IMR-90 (cell line): ENCODE measurements at regions not wholly inside any gene's neighbourhood (a gene's known extent, or its start where the extent isn't known, plus 50 kb on each side); places are given as distances from the start of the nearest gene placed in this dataset.

ENCODE experiments used
- ATAC-seq: fragments of 200-7000 bp; cut with Tn5 transposase; 2 replicates; pipeline ENCODE4 v1.9.1; 2020; ENCODE audit warnings: low read depth, mild to moderate bottlenecking, moderate library complexity
- BruUV-seq: library from RNA; stranded (reverse); fragments of 400-500 nt; replicated peaks from 2 replicates; lab custom pipeline; 2021; lab: Mats Ljungman, UMichigan
- CTCF ChIA-PET: fragments of 300-600 bp; formaldehyde crosslinking; extraction: SDS; loops from one replicate; lab custom pipeline; 2021; ENCODE audit warnings: antibody characterized with exemption; lab: Yijun Ruan, JAX
- POLR2A ChIA-PET: fragments of 300-600 bp; sonication (Branson Sonifier 250); formaldehyde crosslinking; loops from one replicate; lab custom pipeline; 2022; ENCODE audit warnings: antibody characterized with exemption; ENCODE audit not compliant: unreplicated experiment; lab: Charles Lee
- DNase-seq: peaks from one replicate; pipeline ENCODE4 v3.0.0; 2013
- H2AFZ ChIP-seq: replicated peaks from 2 replicates; pipeline ENCODE3; 2013; ENCODE audit warnings: low read length, mild to moderate bottlenecking; ENCODE audit not compliant: poor library complexity
- H2AK5ac ChIP-seq: 2 replicates; pipeline ENCODE4 v1.6.1; 2013; ENCODE audit warnings: low read depth, low read length, inconsistent platforms
- H2AK9ac ChIP-seq: replicated peaks from 2 replicates; pipeline ENCODE3; 2013; ENCODE audit warnings: mild to moderate bottlenecking, low read depth, low read length, moderate library complexity; ENCODE audit not compliant: poor library complexity
- H2BK120ac ChIP-seq: 2 replicates; pipeline ENCODE4 v1.6.1; 2013; ENCODE audit warnings: low read depth, low read length, inconsistent platforms
- H2BK15ac ChIP-seq: 3 replicates; pipeline ENCODE4 v1.6.1; 2013; ENCODE audit warnings: low read depth, low read length, inconsistent platforms
- H2BK20ac ChIP-seq: 2 replicates; pipeline ENCODE4 v1.6.1; 2013; ENCODE audit warnings: low read depth, mild to moderate bottlenecking, inconsistent platforms, low read length, moderate library complexity
- H2BK5ac ChIP-seq: 2 replicates; pipeline ENCODE4 v1.6.1; 2013; ENCODE audit warnings: mild to moderate bottlenecking, low read depth, low read length, inconsistent platforms; ENCODE audit not compliant: poor library complexity, severe bottlenecking
- H3K14ac ChIP-seq: replicated peaks from 2 replicates; pipeline ENCODE4 v1.6.1; 2013; ENCODE audit warnings: low read depth, low read length, inconsistent platforms
- H3K18ac ChIP-seq: 2 replicates; pipeline ENCODE4 v1.6.1; 2013; ENCODE audit warnings: low read depth, low read length, control low read depth
- H3K23ac ChIP-seq: 2 replicates; pipeline ENCODE4 v1.6.1; 2013; ENCODE audit warnings: low read depth, low read length, inconsistent platforms
- H3K27ac ChIP-seq: 2 replicates; pipeline ENCODE4 v1.5.1; 2013; ENCODE audit warnings: mild to moderate bottlenecking, control low read depth, low read length; ENCODE audit not compliant: insufficient read depth
- H3K27me3 ChIP-seq: 2 replicates; pipeline ENCODE4 v1.6.1; 2013; ENCODE audit warnings: low read length; ENCODE audit not compliant: control insufficient read depth, insufficient read depth
- H3K36me3 ChIP-seq: 2 replicates; pipeline ENCODE4 v1.6.1; 2013; ENCODE audit warnings: low read length, mixed read lengths; ENCODE audit not compliant: control insufficient read depth, insufficient read depth
- H3K4ac ChIP-seq: 2 replicates; pipeline ENCODE4 v1.6.1; 2013; ENCODE audit warnings: low read depth, low read length, inconsistent platforms
- H3K4me1 ChIP-seq: 2 replicates; pipeline ENCODE4 v1.6.1; 2013; ENCODE audit warnings: low read length, mixed read lengths; ENCODE audit not compliant: control insufficient read depth, insufficient read depth
- H3K4me2 ChIP-seq: 2 replicates; pipeline ENCODE4 v1.6.1; 2013; ENCODE audit warnings: low read depth, mild to moderate bottlenecking, control low read depth, low read length, moderate library complexity
- H3K4me3 ChIP-seq: 2 replicates; pipeline ENCODE4 v1.5.1; 2013; ENCODE audit warnings: low read depth, mild to moderate bottlenecking, control low read depth, low read length, moderate library complexity; ENCODE audit not compliant: insufficient read depth
- H3K56ac ChIP-seq: 2 replicates; pipeline ENCODE4 v1.6.1; 2013; ENCODE audit warnings: low read length, inconsistent platforms; ENCODE audit not compliant: insufficient read depth; ENCODE audit errors: extremely low read depth
- H3K79me1 ChIP-seq, 2 experiments: 2 replicates each; pipeline ENCODE4 v1.6.1; 2013; ENCODE audit warnings: low read length in 2 of 2, inconsistent platforms in 1 of 2, low read depth in 1 of 2
- H3K9ac ChIP-seq: 2 replicates; pipeline ENCODE4 v1.6.1; 2013; ENCODE audit warnings: low read depth, low read length, control low read depth
- H3K9me1 ChIP-seq: 2 replicates; pipeline ENCODE4 v1.6.1; 2013; ENCODE audit warnings: low read length, inconsistent platforms; ENCODE audit not compliant: insufficient read depth
- H3K9me3 ChIP-seq: 2 replicates; pipeline ENCODE4 v1.6.1; 2013; ENCODE audit warnings: low read length; ENCODE audit not compliant: control insufficient read depth, insufficient read depth
- H4K20me1 ChIP-seq: 2 replicates; pipeline ENCODE4 v1.6.1; 2013; ENCODE audit warnings: low read length, inconsistent platforms; ENCODE audit not compliant: insufficient read depth
- H4K5ac ChIP-seq: 2 replicates; pipeline ENCODE4 v1.6.1; 2013; ENCODE audit warnings: mild to moderate bottlenecking, low read depth, low read length, control low read depth
- H4K8ac ChIP-seq, 2 experiments: 2 replicates each; pipeline ENCODE4 v1.6.1; 2013; ENCODE audit warnings: low read depth in 2 of 2, low read length in 2 of 2, control low read depth in 1 of 2, inconsistent platforms in 1 of 2
- H4K91ac ChIP-seq: 2 replicates; pipeline ENCODE4 v1.6.1; 2013; ENCODE audit warnings: low read depth, low read length, inconsistent platforms; ENCODE audit not compliant: insufficient read depth
- BHLHE40 ChIP-seq: fragments of 150-350 bp; IDR thresholded peaks from 2 replicates; pipeline ENCODE4 v1.6.1; 2016; ENCODE audit warnings: mild to moderate bottlenecking, low read depth, low read length
- CEBPB ChIP-seq: IDR thresholded peaks from 2 replicates; pipeline ENCODE4 v1.6.1; 2012; ENCODE audit warnings: low read depth, low read length, improper control_type of control experiment
- CHD1 ChIP-seq: IDR thresholded peaks from 2 replicates; pipeline ENCODE4 v1.6.1; 2012; ENCODE audit warnings: low read depth, low read length, improper control_type of control experiment
- ELK1 ChIP-seq: fragments of 150-350 bp; IDR thresholded peaks from 2 replicates; pipeline ENCODE4 v1.6.1; 2016; ENCODE audit warnings: low read depth, mild to moderate bottlenecking, low read length, moderate library complexity, borderline replicate concordance
- FOS ChIP-seq: fragments of 150-350 bp; IDR thresholded peaks from 2 replicates; pipeline ENCODE4 v1.6.1; 2016; ENCODE audit warnings: low read depth, low read length
- MAFK ChIP-seq: IDR thresholded peaks from 2 replicates; pipeline ENCODE4 v1.6.1; 2012; ENCODE audit warnings: low read depth, low read length, improper control_type of control experiment
- MAZ ChIP-seq: IDR thresholded peaks from 2 replicates; pipeline ENCODE4 v1.6.1; 2012; ENCODE audit warnings: low read depth, mild to moderate bottlenecking, low read length, improper control_type of control experiment, moderate library complexity, borderline replicate concordance
- MXI1 ChIP-seq: IDR thresholded peaks from 2 replicates; pipeline ENCODE4 v1.6.1; 2012; ENCODE audit warnings: low read depth, mild to moderate bottlenecking, low read length, moderate library complexity, borderline replicate concordance
- NFE2L2 ChIP-seq: fragments of 150-350 bp; IDR thresholded peaks from 2 replicates; pipeline ENCODE4 v1.6.1; 2016; ENCODE audit warnings: low read depth, mild to moderate bottlenecking, low read length
- POLR2A ChIP-seq: IDR thresholded peaks from 2 replicates; pipeline ENCODE4 v1.6.1; 2012; ENCODE audit warnings: mild to moderate bottlenecking, low read depth, low read length
- RAD21 ChIP-seq: IDR thresholded peaks from 2 replicates; pipeline ENCODE4 v1.6.1; 2012; ENCODE audit warnings: low read length, improper control_type of control experiment
- RCOR1 ChIP-seq: IDR thresholded peaks from 2 replicates; pipeline ENCODE4 v1.6.1; 2012; ENCODE audit warnings: mild to moderate bottlenecking, low read length, improper control_type of control experiment; ENCODE audit not compliant: insufficient replicate concordance
- RFX5 ChIP-seq: IDR thresholded peaks from 2 replicates; pipeline ENCODE4 v1.8.0; 2012; ENCODE audit warnings: low read depth, mild to moderate bottlenecking, low read length, moderate library complexity
- SMC3 ChIP-seq: fragments of 150-350 bp; IDR thresholded peaks from 2 replicates; pipeline ENCODE4 v1.6.1; 2016; ENCODE audit warnings: low read depth, mild to moderate bottlenecking, antibody characterized with exemption, low read length, moderate library complexity
- WGBS, 2 experiments: methylation state at CpG; one replicate each; pipeline versions ENCODE4 v1.1.5 to v1.1.7; 2013; ENCODE audit warnings: missing lambda C conversion rate in 2 of 2; ENCODE audit not compliant: insufficient read length in 1 of 2; ENCODE audit errors: extremely low coverage in 2 of 2; 5-methylcytosine and 5-hydroxymethylcytosine counted together
- dilution Hi-C: fragments of 300-500 bp; cut with HindIII; formaldehyde crosslinking; loops from one replicate; pipeline ENCODE4 v1.14.3; 2018; ENCODE audit warnings: low sequenced_read_pairs; ENCODE audit not compliant: unreplicated experiment
- in situ Hi-C: fragments of 300-500 bp; cut with MboI; formaldehyde crosslinking; loops from 3 replicates; pipeline ENCODE4 v1.14.3; 2019; ENCODE audit warnings: low sequenced_read_pairs, inconsistent platforms, mixed read lengths
- intact Hi-C: fragments of 100-400 bp; cut with micrococcal nuclease; formaldehyde crosslinking; loops from 2 replicates; pipeline ENCODE4 v1.10.0; 2022
- TF ChIP-seq, protein P1 (sequence below): conservative IDR thresholded peaks from 2 replicates; pipeline ENCODE4 v1.5.1; 2012; ENCODE audit warnings: mild to moderate bottlenecking, low read depth, low read length, improper control_type of control experiment
- TF ChIP-seq, protein P2 (sequence below): fragments of 150-350 bp; IDR thresholded peaks from 2 replicates; pipeline ENCODE4 v1.6.1; 2017; ENCODE audit warnings: mild to moderate bottlenecking, antibody characterized with exemption, low read length, low read depth

DNA sequence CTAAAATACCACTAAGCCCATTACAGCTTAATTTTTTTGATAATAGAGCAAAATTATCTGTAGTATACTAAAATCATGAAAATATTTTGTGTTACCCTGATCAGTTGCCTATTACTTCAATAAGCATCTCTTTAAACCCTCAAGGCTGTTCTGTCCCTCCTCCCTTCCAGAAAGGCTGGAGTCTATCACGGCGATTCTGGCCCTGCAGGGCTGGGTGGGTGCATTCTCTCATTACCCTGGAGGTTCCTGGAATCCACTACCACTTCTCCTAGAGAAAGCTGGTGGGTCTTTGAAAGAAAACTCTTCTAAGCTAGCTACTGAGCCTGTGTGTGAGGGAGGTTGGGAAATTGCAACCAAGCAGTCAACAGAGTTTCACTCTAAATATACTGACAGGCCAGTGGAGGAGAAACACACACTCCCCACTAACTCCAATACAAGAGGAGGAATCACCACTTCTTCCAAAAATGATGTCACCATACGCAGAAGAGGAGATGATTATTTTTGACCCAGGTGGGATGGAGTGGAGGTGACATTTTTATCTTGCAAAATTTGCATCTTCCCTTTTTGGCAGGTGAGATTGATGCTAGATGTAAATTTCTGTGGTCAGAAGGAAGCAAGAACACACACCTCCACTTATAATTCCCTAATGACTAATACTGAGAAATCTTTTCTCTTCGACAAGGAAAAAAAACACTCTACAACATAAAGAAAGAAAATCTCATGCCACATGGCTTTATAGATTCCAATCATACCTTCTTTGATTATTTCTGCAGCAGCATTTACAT lies 182.3 kb upstream of the PHACTR1 start:
- Histone ChIP-seq H3K36me3 (no peaks in the 10 kb centered on the region), H2BK120ac (no peak overlapping the region), H3K23ac (no peak overlapping the region), H2BK20ac (no peak overlapping the region), H2AFZ (no peak overlapping the region), H2AK9ac (no peak overlapping the region), H3K18ac (no peak overlapping the region), H4K5ac (no peak overlapping the region), H3K4me3 (no peak overlapping the region), H4K8ac (no peak overlapping the region), H3K14ac (no peak overlapping the region), H3K27ac (no peak overlapping the region), H3K4me1 (peaks cover 7% of the 10 kb centered on the region; the same call in 1 of the 2 replicates), H2AK5ac (no peak overlapping the region), H3K9ac (no peak overlapping the region), H3K79me1 (no peaks in the 10 kb centered on the region), H3K4me2 (no peak overlapping the region), H4K20me1 (no peaks in the 10 kb centered on the region), H2BK15ac (no peak overlapping the region; the same call in 2 of the 3 replicates), H2BK5ac (no peak overlapping the region), H4K91ac (no peak overlapping the region), H3K9me3 (no peaks in the 10 kb centered on the region), H3K4ac (no peak overlapping the region), H3K27me3 (no peaks in the 10 kb centered on the region; the same call in 1 of the 2 replicates), H3K56ac (no peak overlapping the region), H3K9me1 (no peaks in the 10 kb centered on the region)
- no TSS peak for BruUV-seq
- in situ Hi-C loops (no loop called here), intact Hi-C loops (no loop called here), dilution Hi-C loops (no loop called here)
- DNase-seq (no peak), ATAC-seq (no peak)
- CTCF ChIA-PET, result no interaction called here
- no CpG with 5 or more reads among the region's 4 CpGs for WGBS, 2 experiments
- TF ChIP-seq MAFK (no peak), MXI1 (no peak), RFX5 (no peak), MAZ (no peak), POLR2A (no peak), NFE2L2 (no peak), CHD1 (no peak), RAD21 (no peak), SMC3 (no peak), ELK1 (no peak), RCOR1 (no peak), FOS (no peak), BHLHE40 (no peak), CEBPB (no peak)
- TF ChIP-seq, protein P1, sequence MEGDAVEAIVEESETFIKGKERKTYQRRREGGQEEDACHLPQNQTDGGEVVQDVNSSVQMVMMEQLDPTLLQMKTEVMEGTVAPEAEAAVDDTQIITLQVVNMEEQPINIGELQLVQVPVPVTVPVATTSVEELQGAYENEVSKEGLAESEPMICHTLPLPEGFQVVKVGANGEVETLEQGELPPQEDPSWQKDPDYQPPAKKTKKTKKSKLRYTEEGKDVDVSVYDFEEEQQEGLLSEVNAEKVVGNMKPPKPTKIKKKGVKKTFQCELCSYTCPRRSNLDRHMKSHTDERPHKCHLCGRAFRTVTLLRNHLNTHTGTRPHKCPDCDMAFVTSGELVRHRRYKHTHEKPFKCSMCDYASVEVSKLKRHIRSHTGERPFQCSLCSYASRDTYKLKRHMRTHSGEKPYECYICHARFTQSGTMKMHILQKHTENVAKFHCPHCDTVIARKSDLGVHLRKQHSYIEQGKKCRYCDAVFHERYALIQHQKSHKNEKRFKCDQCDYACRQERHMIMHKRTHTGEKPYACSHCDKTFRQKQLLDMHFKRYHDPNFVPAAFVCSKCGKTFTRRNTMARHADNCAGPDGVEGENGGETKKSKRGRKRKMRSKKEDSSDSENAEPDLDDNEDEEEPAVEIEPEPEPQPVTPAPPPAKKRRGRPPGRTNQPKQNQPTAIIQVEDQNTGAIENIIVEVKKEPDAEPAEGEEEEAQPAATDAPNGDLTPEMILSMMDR, result no peak
- TF ChIP-seq, protein P2, sequence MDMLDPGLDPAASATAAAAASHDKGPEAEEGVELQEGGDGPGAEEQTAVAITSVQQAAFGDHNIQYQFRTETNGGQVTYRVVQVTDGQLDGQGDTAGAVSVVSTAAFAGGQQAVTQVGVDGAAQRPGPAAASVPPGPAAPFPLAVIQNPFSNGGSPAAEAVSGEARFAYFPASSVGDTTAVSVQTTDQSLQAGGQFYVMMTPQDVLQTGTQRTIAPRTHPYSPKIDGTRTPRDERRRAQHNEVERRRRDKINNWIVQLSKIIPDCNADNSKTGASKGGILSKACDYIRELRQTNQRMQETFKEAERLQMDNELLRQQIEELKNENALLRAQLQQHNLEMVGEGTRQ, result no peak
- POLR2A ChIA-PET, result no interaction called here
